Motor neuron (in vitro differentiated cells): ENCODE measurements at regions not wholly inside any gene's neighbourhood (a gene's known extent, or its start where the extent isn't known, plus 50 kb on each side); places are given as distances from the start of the nearest gene placed in this dataset.
"Not testable (repeated sequence)": the region's sequence is repeated elsewhere in the genome, so short reads cannot be mapped to it uniquely, and the experiment has no call there.

Experiments
- ATAC-seq, 8 experiments: fragments of 200-7000 bp; cut with Tn5 transposase; replicated peaks in 6 of 8; 2 replicates each; pipeline ENCODE4 v1.8.0; 2021; ENCODE audit warnings: mild to moderate bottlenecking in 8 of 8, moderate library complexity in 8 of 8
- H3K27ac ChIP-seq, 2 donors: fragments of 250-450 bp; sonication (Bioruptor Pico); 2 replicates each; pipeline ENCODE4 v1.9.0; 2021; ENCODE audit warnings: antibody characterized with exemption in 2 of 2, mild to moderate bottlenecking in 2 of 2, moderate library complexity in 1 of 2
- H3K4me1 ChIP-seq, 2 donors: fragments of 250-450 bp; sonication (Bioruptor Pico); replicated peaks in 1 of 2; 2 replicates each; pipeline ENCODE4 v1.6.1; 2021; ENCODE audit warnings: antibody characterized with exemption in 2 of 2, mild to moderate bottlenecking in 2 of 2, moderate library complexity in 1 of 2
- H3K4me3 ChIP-seq, 5 donors: fragments of 250-450 bp; sonication (Bioruptor Pico); 2 replicates each; pipeline ENCODE4 v1.9.0; 2021; ENCODE audit warnings: antibody characterized with exemption in 5 of 5, mild to moderate bottlenecking in 5 of 5, moderate library complexity in 4 of 5
- WGBS, 10 experiments: fragments of 450-650 bp; shearing (Covaris generic); methylation state at CpG; one replicate each; pipeline ENCODE4 v1.0.0; 2022; 5-methylcytosine and 5-hydroxymethylcytosine counted together
- in situ Hi-C, 9 experiments: fragments of 400-800 bp; cut with MboI; loops; one replicate each; pipeline ENCODE4 v1.15.0; 2021; ENCODE audit warnings: low sequenced_read_pairs in 9 of 9, low pct_unique_long_range_greater_than_20kb in 2 of 9; ENCODE audit not compliant: unreplicated experiment in 9 of 9

- no peak overlapping the region for H3K4me3 ChIP-seq
- H3K27ac ChIP-seq: no peak overlapping the region
- H3K4me1 ChIP-seq: no peaks in the 10 kb centered on the region
- WGBS, 10 experiments: 0 to 100% (median 94%) methylated on average over 1 to 3 of the region's 3 CpGs; no CpG with 5 or more reads in 3 of the 10 experiments
- in situ Hi-C loops: no loop called here
- ATAC-seq: no peak
Observed at GRCh38 chr1:105072446-105072845, 1322.7 kb downstream of the AMY1C start.

DNA sequence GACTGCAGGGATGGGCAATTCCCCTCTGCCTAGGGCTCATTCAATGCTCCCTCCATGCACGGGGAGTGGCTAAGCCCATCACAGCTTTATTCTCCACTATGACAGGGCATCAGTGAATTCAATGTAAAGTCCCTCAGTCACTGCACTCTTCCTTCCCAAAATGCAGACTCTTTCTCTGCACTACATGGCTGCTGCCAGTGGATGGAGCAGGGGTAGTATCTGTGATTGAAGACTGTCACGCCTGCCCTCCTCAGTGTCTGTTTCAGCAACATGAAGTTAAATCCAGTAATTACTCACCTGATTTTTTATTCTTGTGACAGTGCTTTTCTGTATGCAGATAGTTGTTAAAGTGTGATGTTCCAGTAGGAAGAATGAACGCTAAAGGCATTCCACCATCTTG, 1323.2 kb downstream of the AMY1C start:
- in situ Hi-C loops: no loop called here
- ATAC-seq: no peak
- Histone ChIP-seq H3K27ac (no peak overlapping the region), H3K4me1 (no peaks in the 10 kb centered on the region), H3K4me3 (no peak overlapping the region)
- WGBS, 10 experiments: 0 to 97% (median 50%) methylated on average over 1 to 3 of the region's 3 CpGs; no CpG with 5 or more reads in 2 of the 10 experiments

- Histone ChIP-seq H3K4me1 (no peaks in the 10 kb centered on the region), H3K27ac (no peak overlapping the region), H3K4me3 (no peak overlapping the region)
- ATAC-seq: no peak
- in situ Hi-C loops: no loop called here
Observed at GRCh38 chr1:105073660-105074059, 1324.0 kb downstream of the AMY1C start.

DNA sequence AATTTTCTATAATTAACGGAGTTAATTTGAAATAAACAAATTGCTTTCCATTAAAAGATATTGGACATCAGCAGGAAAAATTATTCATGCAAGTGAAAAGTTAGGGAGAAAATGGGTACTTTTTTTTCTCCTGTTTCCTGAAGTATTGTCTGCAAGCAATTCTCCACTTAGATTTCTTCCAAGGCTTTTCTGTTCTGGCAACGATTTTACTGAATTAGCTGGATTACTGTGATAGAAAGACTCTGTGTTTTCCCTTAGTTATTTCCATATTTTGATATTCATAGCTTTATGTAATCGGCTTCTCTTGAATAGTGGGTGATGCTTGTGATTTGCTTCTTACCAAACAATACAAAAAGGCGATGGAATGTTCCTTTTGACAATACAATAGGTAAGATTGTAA, 1333.9 kb downstream of the AMY1C start:
- 7 to 96% (median 78%) methylated on average over 1 to 4 of the region's 4 CpGs for WGBS, 10 experiments
- in situ Hi-C loops: no loop called here
- Histone ChIP-seq H3K4me3 (no peak overlapping the region), H3K4me1 (no peaks in the 10 kb centered on the region), H3K27ac (no peak overlapping the region)
- no peak for ATAC-seq

- no peaks in the 10 kb centered on the region for H3K4me1 ChIP-seq
- WGBS, 10 experiments: 12 to 88% (median 74%) methylated on average over 2 to 7 of the region's 7 CpGs
- H3K27ac ChIP-seq: no peak overlapping the region
- H3K4me3 ChIP-seq: no peak overlapping the region
- in situ Hi-C loops: no loop called here
- no peak for ATAC-seq
Observed at GRCh38 chr1:105087506-105087905, 1337.8 kb downstream of the AMY1C start.

DNA sequence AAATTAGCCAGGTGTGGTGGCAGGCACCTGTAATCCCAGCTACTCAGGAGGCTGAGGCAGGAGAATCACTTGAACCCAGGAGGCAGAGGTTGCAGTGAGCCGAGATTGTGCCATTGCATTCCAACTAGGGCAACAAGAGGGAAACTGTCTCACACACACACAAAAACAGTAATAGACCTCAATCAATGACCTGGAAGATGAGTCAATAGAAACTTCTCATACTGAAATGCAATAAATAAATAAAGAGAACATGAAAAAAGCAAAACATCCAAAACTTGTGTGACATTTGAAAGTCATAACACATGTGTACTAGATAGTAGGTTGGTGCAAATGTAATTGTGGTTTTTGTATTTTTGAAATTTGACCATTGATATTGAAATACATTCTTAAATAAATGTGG, 1338.5 kb downstream of the AMY1C start:
- ATAC-seq: no peak

DNA sequence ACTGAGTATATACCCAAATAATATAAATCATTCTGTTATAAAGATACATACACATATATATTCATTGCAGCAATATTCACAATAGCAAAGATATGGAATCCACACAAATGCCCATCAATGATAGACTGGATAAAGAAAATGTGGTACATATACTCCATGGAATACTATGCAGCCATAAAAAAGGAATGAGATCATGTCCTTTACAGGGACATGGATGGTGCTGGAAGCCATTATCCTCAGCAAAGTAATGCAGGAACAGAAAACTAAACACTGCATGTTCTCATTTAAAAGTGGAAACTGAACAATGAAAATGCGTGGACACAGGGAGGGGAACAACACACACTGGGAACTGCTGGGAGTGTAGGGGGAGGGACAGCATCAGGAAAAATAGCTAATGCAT, 1344.2 kb downstream of the AMY1C start:
- WGBS, 10 experiments: 17 to 100% (median 89%) methylated on average over 1 of the region's 1 CpG
- ATAC-seq, H3K4me1 ChIP-seq, H3K27ac ChIP-seq, in situ Hi-C loops, H3K4me3 ChIP-seq: not testable (repeated sequence)

More for the DNA sequence above, 1338.5 kb downstream of the AMY1C start:
- Histone ChIP-seq H3K4me1 (no peaks in the 10 kb centered on the region), H3K27ac (no peak overlapping the region), H3K4me3 (no peak overlapping the region)
- 0 to 100% (median 0%) methylated on average over 1 of the region's 1 CpG; no CpG with 5 or more reads in 7 of the 10 experiments for WGBS, 10 experiments
- in situ Hi-C loops: no loop called here

GRCh38 chr1:105100102-105100501, 1350.4 kb downstream of the AMY1C start:
- ATAC-seq: peak in 3 of 8 experiments; percentile 46 to 56 (median 50)
- in situ Hi-C loops: no loop called here
- WGBS, 10 experiments: 0 to 86% (median 50%) methylated on average over 1 of the region's 1 CpG; no CpG with 5 or more reads in 1 of the 10 experiments
- no peak overlapping the region for H3K4me3 ChIP-seq
- H3K27ac ChIP-seq: no peak overlapping the region
- peaks cover 0 to 18% of the 10 kb centered on the region in 2 donors for H3K4me1 ChIP-seq

- no peak for ATAC-seq
- WGBS, 10 experiments: 0 to 71% (median 44%) methylated on average over 1 to 3 of the region's 3 CpGs; no CpG with 5 or more reads in 1 of the 10 experiments
- Histone ChIP-seq H3K4me1 (peaks cover 0 to 18% of the 10 kb centered on the region in 2 donors), H3K4me3 (no peak overlapping the region), H3K27ac (no peak overlapping the region)
- in situ Hi-C loops: no loop called here
Observed at GRCh38 chr1:105101261-105101660, 1351.6 kb downstream of the AMY1C start.

DNA sequence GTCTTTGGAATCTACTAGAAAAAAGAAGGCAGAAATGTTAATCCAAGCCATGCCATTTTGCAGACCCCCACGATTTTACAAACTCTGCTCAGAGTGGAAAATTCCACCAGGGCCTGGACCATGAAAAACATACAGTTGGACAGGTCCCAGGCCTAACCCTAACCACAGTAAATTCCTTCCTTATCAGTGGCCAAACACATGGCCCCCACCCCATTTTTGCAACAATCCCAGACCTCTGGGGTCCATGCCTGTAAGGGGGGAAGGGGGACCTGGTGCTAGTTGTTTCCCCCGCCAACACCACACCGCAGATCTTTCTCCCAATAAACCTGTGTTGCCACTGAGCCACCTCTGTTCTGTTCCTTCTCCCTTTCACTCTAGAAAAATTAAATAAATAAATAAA, 1352.7 kb downstream of the AMY1C start:
- 0 to 97% (median 60%) methylated on average over 1 to 3 of the region's 3 CpGs; no CpG with 5 or more reads in 1 of the 10 experiments for WGBS, 10 experiments

DNA sequence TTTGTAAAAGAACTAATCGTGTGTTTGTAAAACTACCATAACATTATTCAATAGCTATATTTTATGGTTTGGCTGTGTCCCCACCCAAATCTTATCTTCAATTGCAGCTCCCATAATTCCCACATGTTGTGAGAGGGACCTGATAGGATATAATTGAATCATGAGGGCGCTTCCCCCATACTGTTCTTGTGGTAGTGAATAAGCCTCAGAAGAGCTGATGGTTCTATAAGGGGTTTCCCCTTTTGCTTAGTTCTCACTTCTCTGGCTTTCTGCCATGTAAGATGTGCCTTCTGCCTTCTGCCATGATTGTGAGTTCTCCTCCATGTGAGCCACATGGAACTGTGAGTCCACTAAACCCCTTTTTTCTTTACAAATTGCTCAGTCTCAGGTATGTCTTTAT, 1372.3 kb downstream of the AMY1C start:
- Histone ChIP-seq H3K4me1 (no peaks in the 10 kb centered on the region), H3K27ac (no peak overlapping the region), H3K4me3 (no peak overlapping the region)
- no peak for ATAC-seq
- WGBS, 10 experiments: 0 to 94% (median 89%) methylated on average over 1 to 2 of the region's 2 CpGs; no CpG with 5 or more reads in 1 of the 10 experiments
- in situ Hi-C loops: no loop called here

More for the DNA sequence above, 1352.7 kb downstream of the AMY1C start:
- in situ Hi-C loops: no loop called here
- H3K27ac ChIP-seq: no peak overlapping the region
- H3K4me3 ChIP-seq: no peak overlapping the region
- peaks cover 0 to 18% of the 10 kb centered on the region in 2 donors for H3K4me1 ChIP-seq
- ATAC-seq: no peak

GRCh38 chr1:105137543-105138457, 1388.1 kb downstream of the AMY1C start:
- H3K4me3 ChIP-seq: no peak overlapping the region
- 0 to 86% (median 44%) methylated on average over 1 to 9 of the region's 14 CpGs; no CpG with 5 or more reads in 3 of the 10 experiments for WGBS, 10 experiments
- ATAC-seq: peak in 7 of 8 experiments; percentile 28 to 94 (median 66)
- no peak overlapping the region for H3K27ac ChIP-seq
- in situ Hi-C loops: no loop called here
- peaks cover 0 to 3% of the 10 kb centered on the region in 2 donors for H3K4me1 ChIP-seq

DNA sequence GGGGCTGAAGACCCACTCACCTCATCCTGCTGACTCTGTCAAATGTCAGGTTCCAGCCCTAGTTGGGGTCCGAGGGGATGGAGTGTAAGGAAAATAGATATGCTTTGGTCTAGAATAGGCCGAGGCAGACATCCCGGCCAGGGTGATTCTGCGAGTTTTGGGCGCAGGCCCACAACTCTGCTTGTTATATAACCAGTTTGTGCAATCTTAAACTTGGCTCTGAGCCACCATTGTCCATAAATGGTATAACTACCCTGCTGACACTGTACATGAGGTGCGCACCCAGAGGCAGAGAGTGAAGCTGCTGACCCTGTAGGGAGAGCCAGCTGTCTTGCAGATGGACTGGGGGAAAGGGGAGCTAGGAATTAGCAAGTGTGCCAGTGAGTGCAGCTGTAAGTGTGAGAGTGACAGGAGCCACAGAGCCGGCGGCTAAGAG, 1388.8 kb downstream of the AMY1C start:
- ATAC-seq: peak in 6 of 8 experiments; percentile 18 to 78 (median 62)

More for the DNA sequence above, 1388.8 kb downstream of the AMY1C start:
- in situ Hi-C loops: no loop called here
- no peak overlapping the region for H3K4me3 ChIP-seq
- 0 to 98% (median 89%) methylated on average over 1 to 8 of the region's 8 CpGs; no CpG with 5 or more reads in 4 of the 10 experiments for WGBS, 10 experiments
- H3K4me1 ChIP-seq: peaks cover 0 to 3% of the 10 kb centered on the region in 2 donors
- peak overlapping the region in 1 of 2 donors; percentile 8 for H3K27ac ChIP-seq
